ENCODE measurements at regions not wholly inside any gene's neighbourhood (a gene's known extent, or its start where the extent isn't known, plus 50 kb on each side); places are given as distances from the start of the nearest gene placed in this dataset.

DNA sequence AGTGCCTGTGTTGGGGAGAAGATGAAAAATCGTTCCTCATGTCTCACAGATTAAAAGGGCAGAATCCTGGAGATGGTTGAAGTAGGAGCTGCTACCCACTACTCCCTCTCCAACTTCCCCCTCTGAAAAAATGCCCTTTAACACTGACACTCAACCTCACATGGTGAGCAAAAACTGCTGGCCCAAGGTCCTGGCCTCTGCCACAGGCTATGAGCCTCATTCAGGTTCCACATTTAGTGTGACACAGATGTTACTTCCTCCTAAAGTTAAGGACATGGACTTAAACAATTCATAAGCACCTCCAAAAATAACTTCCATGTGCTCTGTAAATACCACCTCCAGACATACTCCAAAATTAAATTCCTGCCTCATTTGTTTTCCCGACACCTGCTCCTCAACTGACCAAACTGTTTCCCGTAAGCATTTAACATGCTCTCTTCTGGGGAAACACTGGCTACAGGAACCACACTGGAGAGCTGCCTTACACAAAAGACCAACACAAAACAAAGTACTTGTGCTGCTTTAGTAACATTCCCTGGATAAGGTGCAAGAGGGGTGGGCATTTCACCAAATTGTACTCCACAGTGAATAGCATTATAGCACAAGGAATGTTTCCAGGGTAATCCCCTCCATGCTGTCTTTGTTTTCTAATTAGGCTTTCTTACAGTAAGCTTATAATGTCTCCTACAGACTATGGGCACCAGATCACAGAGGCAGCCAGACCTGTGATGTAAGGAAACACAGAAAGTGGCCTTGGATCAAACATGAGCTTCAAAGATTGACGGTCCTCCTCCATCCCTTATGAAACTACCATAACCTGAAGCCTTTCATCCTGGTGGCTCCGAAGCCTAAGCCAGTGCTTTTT is 57.0 kb downstream of the PHLDA1 start:
- no peak for ATAC-seq
- Histone ChIP-seq H3K27me3 (ENCODE audit: control insufficient read depth, insufficient read depth) (no peaks in the 10 kb centered on the region), H3K9me3 (ENCODE audit: control insufficient read depth, low read length) (no peaks in the 10 kb centered on the region), H3K27ac (ENCODE audit: low read length) (no peak overlapping the region), H3K4me1 (ENCODE audit: control insufficient read depth, insufficient read depth, low read length) (no peaks in the 10 kb centered on the region), H3K4me3 (ENCODE audit: low read length) (no peak overlapping the region)
- intact Hi-C loops (cut with DNase I) = no loop called here
- no peak for DNase-seq
- 80% methylated on average over 5 of the region's 5 CpGs for WGBS

- intact Hi-C loops (cut with DNase I) = no loop called here
- no peaks in the 10 kb centered on the region for H3K4me1 ChIP-seq (ENCODE audit: control insufficient read depth, insufficient read depth, low read length)
- DNase-seq (no peak), ATAC-seq (no peak)
- 95% methylated on average over 4 of the region's 4 CpGs for WGBS
- H3K27me3 ChIP-seq (ENCODE audit: control insufficient read depth, insufficient read depth) = no peaks in the 10 kb centered on the region
- H3K9me3 ChIP-seq (ENCODE audit: control insufficient read depth, low read length) = no peaks in the 10 kb centered on the region
- H3K27ac ChIP-seq (ENCODE audit: low read length) = no peak overlapping the region
- no peak overlapping the region for H3K4me3 ChIP-seq (ENCODE audit: low read length)
These were observed 60.3 kb downstream of the PHLDA1 start for GRCh38 chr12:75971253-75971652.

DNA sequence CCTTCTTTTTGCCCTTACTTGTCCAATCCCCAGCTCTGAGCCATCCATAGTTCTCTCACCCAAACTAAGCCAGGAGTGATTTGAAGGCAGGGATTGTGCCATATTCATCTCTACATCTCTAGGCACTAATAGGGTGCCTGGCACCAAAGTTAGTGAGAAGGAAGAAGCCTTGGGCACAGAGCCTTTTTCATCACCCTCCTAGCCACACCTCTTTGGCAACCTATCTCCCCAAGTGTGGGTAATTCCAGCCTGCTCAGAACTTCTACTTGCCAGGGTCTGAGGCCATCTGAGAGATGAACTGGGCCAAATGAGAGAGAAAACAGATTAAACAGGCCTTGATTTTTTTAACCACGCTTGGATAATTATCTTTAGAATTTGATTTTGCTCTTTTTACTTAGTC is 61.3 kb downstream of the PHLDA1 start:
- Histone ChIP-seq H3K27ac (ENCODE audit: low read length) (no peak overlapping the region), H3K27me3 (ENCODE audit: control insufficient read depth, insufficient read depth) (no peaks in the 10 kb centered on the region), H3K4me3 (ENCODE audit: low read length) (no peak overlapping the region), H3K4me1 (ENCODE audit: control insufficient read depth, insufficient read depth, low read length) (no peaks in the 10 kb centered on the region), H3K9me3 (ENCODE audit: control insufficient read depth, low read length) (no peaks in the 10 kb centered on the region)
- intact Hi-C loops (cut with DNase I) = no loop called here
- ATAC-seq (no peak), DNase-seq (no peak)
- WGBS = 74% methylated on average over 1 of the region's 1 CpG

- intact Hi-C loops (cut with DNase I) = no loop called here
- Histone ChIP-seq H3K9me3 (ENCODE audit: control insufficient read depth, low read length) (no peaks in the 10 kb centered on the region), H3K4me1 (ENCODE audit: control insufficient read depth, insufficient read depth, low read length) (no peaks in the 10 kb centered on the region), H3K27ac (ENCODE audit: low read length) (no peak overlapping the region), H3K27me3 (ENCODE audit: control insufficient read depth, insufficient read depth) (no peaks in the 10 kb centered on the region), H3K4me3 (ENCODE audit: low read length) (no peak overlapping the region)
- DNase-seq (no peak), ATAC-seq (peak; percentile 34 to 51)
- WGBS = 83% methylated on average over 5 of the region's 5 CpGs
These were observed 61.8 kb downstream of the PHLDA1 start for GRCh38 chr12:75969768-75970167.

DNA sequence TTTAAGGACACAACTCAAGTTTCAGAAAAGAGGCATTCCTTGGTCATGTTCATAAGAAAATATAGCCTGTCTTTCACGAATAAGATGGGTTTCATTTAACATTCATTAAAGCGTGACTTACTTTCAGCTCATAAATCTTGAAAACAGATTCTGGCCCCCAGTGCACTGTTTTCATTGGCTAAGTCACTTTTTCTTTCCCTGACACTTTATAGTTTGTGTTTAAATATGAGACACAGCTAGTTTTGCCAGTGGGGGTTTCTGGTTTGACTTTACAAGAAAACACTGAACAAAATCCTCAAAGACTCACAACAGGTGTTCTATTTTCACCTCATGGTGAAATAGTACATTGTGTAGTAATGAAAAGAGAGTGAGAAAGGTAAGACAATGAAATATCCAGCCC is 65.9 kb downstream of the PHLDA1 start:
- intact Hi-C loops (cut with DNase I) = no loop called here
- no peak overlapping the region for H3K27ac ChIP-seq (ENCODE audit: low read length)
- no peaks in the 10 kb centered on the region for H3K27me3 ChIP-seq (ENCODE audit: control insufficient read depth, insufficient read depth)
- H3K4me1 ChIP-seq (ENCODE audit: control insufficient read depth, insufficient read depth, low read length) = no peaks in the 10 kb centered on the region
- DNase-seq = no peak
- no peak overlapping the region for H3K4me3 ChIP-seq (ENCODE audit: low read length)
- 81% methylated on average over 2 of the region's 2 CpGs for WGBS
- no peaks in the 10 kb centered on the region for H3K9me3 ChIP-seq (ENCODE audit: control insufficient read depth, low read length)
- ATAC-seq = no peak

GRCh38 chr12:75964150-75964549 is 67.4 kb downstream of the PHLDA1 start:
- WGBS = 55% methylated on average over 1 of the region's 1 CpG
- peaks cover 2% of the 10 kb centered on the region for H3K4me1 ChIP-seq (ENCODE audit: control insufficient read depth, insufficient read depth, low read length)
- H3K27ac ChIP-seq (ENCODE audit: low read length) = no peak overlapping the region
- H3K4me3 ChIP-seq (ENCODE audit: low read length) = no peak overlapping the region
- no peaks in the 10 kb centered on the region for H3K9me3 ChIP-seq (ENCODE audit: control insufficient read depth, low read length)
- DNase-seq = peak in 2 of 3 donors; percentile 33 to 73
- H3K27me3 ChIP-seq (ENCODE audit: control insufficient read depth, insufficient read depth) = no peaks in the 10 kb centered on the region
- ATAC-seq = peak; percentile 32 to 50
- intact Hi-C loops (cut with DNase I) = no loop called here

DNA sequence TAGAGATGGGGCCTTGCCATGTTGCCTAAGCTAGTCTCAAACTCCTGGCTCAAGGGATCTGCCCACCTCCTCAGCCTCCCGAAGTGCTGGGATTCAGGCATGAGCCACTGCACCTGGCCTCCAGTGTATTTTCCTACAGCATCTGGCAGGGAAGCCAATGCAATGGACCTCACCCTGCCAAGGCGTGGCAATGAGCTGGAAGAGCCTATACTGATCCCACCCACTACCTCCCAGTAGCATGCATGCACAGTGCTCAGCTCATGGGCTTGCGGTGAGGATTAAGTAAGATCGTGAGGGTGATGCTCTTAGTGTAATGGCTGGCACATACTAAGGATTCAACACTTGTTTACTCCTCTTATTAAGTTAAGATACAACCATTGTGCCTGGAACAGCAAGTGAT is 69.7 kb downstream of the PHLDA1 start:
- H3K9me3 ChIP-seq (ENCODE audit: control insufficient read depth, low read length) = no peaks in the 10 kb centered on the region
- no peak for ATAC-seq
- intact Hi-C loops (cut with DNase I) = no loop called here
- no peak overlapping the region for H3K27ac ChIP-seq (ENCODE audit: low read length)
- H3K27me3 ChIP-seq (ENCODE audit: control insufficient read depth, insufficient read depth) = no peaks in the 10 kb centered on the region
- H3K4me1 ChIP-seq (ENCODE audit: control insufficient read depth, insufficient read depth, low read length) = peaks cover 2% of the 10 kb centered on the region
- WGBS = 97% methylated on average over 4 of the region's 4 CpGs
- no peak overlapping the region for H3K4me3 ChIP-seq (ENCODE audit: low read length)
- DNase-seq = no peak

GRCh38 chr12:75960954-75961661 is 70.5 kb downstream of the PHLDA1 start:
- WGBS = 98% methylated on average over 6 of the region's 6 CpGs
- ATAC-seq (no peak), DNase-seq (no peak)
- intact Hi-C loops (cut with DNase I) = no loop called here
- Histone ChIP-seq H3K27ac (ENCODE audit: low read length) (no peak overlapping the region), H3K4me3 (ENCODE audit: low read length) (no peak overlapping the region), H3K4me1 (ENCODE audit: control insufficient read depth, insufficient read depth, low read length) (peaks cover 2% of the 10 kb centered on the region), H3K27me3 (ENCODE audit: control insufficient read depth, insufficient read depth) (no peaks in the 10 kb centered on the region), H3K9me3 (ENCODE audit: control insufficient read depth, low read length) (no peaks in the 10 kb centered on the region)

- Histone ChIP-seq H3K9me3 (ENCODE audit: control insufficient read depth, low read length) (no peaks in the 10 kb centered on the region), H3K27ac (ENCODE audit: low read length) (no peak overlapping the region), H3K4me1 (ENCODE audit: control insufficient read depth, insufficient read depth, low read length) (peaks cover 2% of the 10 kb centered on the region), H3K4me3 (ENCODE audit: low read length) (no peak overlapping the region), H3K27me3 (ENCODE audit: control insufficient read depth, insufficient read depth) (no peaks in the 10 kb centered on the region)
- DNase-seq = no peak
- no peak for ATAC-seq
- intact Hi-C loops (cut with DNase I) = no loop called here
- WGBS = 48% methylated on average over 6 of the region's 6 CpGs
These were observed 71.3 kb downstream of the PHLDA1 start for GRCh38 chr12:75960086-75960910.

- H3K27ac ChIP-seq (ENCODE audit: low read length) = no peak overlapping the region
- no peaks in the 10 kb centered on the region for H3K9me3 ChIP-seq (ENCODE audit: control insufficient read depth, low read length)
- DNase-seq (no peak), ATAC-seq (no peak)
- H3K27me3 ChIP-seq (ENCODE audit: control insufficient read depth, insufficient read depth) = no peaks in the 10 kb centered on the region
- intact Hi-C loops (cut with DNase I) = no loop called here
- peaks cover 2% of the 10 kb centered on the region for H3K4me1 ChIP-seq (ENCODE audit: control insufficient read depth, insufficient read depth, low read length)
- 61% methylated on average over 2 of the region's 2 CpGs for WGBS
- H3K4me3 ChIP-seq (ENCODE audit: low read length) = no peak overlapping the region
These were observed 72.1 kb downstream of the PHLDA1 start for GRCh38 chr12:75959506-75959905.

DNA sequence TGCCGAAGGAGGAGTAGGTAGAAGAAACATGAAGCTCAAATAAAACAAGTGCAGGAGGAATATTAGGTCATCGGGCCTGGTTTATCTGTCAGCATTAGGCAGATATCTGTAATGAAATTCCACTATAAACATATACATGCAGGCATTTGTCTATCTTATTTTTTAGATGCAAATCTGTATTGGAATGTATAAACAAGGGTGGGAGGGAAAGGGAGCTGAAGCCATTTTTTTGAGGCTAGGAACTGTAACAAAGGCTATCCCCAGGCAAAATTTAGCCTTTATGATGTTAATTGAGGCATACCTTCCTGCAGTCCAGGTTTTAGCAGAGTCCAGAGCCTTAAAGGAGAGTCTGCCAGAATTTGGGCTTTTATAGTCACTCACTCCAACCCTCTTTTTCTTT is 72.5 kb downstream of the PHLDA1 start:
- no peak overlapping the region for H3K4me3 ChIP-seq (ENCODE audit: low read length)
- no peaks in the 10 kb centered on the region for H3K27me3 ChIP-seq (ENCODE audit: control insufficient read depth, insufficient read depth)
- no peak overlapping the region for H3K27ac ChIP-seq (ENCODE audit: low read length)
- H3K4me1 ChIP-seq (ENCODE audit: control insufficient read depth, insufficient read depth, low read length) = peaks cover 2% of the 10 kb centered on the region
- H3K9me3 ChIP-seq (ENCODE audit: control insufficient read depth, low read length) = no peaks in the 10 kb centered on the region
- WGBS = 73% methylated on average over 2 of the region's 2 CpGs
- intact Hi-C loops (cut with DNase I) = no loop called here
- ATAC-seq (no peak), DNase-seq (no peak)

Measured in right cardiac atrium (tissue), 5 donors.